ENCODE measurements at regions not wholly inside any gene's neighbourhood (a gene's known extent, or its start where the extent isn't known, plus 50 kb on each side); places are given as distances from the start of the nearest gene placed in this dataset.

GRCh38 chr3:104520228-104520655 lies 846.5 kb upstream of the ALCAM start:
- BruUV-seq (replicated peaks) = no TSS peak
- ChIA-PET CTCF (no interaction called here), POLR2A (no interaction called here)
- in situ Hi-C loops (cut with HindIII; ENCODE audit: low pct_unique_long_range_greater_than_20kb, low sequenced_read_pairs) = no loop called here
- no peak for ATAC-seq
- H3K27me3 ChIP-seq (ENCODE audit: control insufficient read depth, insufficient read depth, low read length) = no peaks in the 10 kb centered on the region
- TF ChIP-seq POLR2AphosphoS5 (IDR thresholded peaks at IDR 0.05; ENCODE audit: low read depth, low read length) = no peak
- H3K4me3 ChIP-seq (ENCODE audit: low read depth in 2 of 2, low read length in 2 of 2) = no peak overlapping the region
- no peaks in the 10 kb centered on the region for H3K9me3 ChIP-seq (ENCODE audit: control insufficient read depth, insufficient read depth, low read depth, low read length)
- intact Hi-C loops (cut with micrococcal nuclease; ENCODE audit: unreplicated experiment) = no loop called here
- no peaks in the 10 kb centered on the region for H3K36me3 ChIP-seq (ENCODE audit: control insufficient read depth, insufficient read depth, low read length)
- H3K27ac ChIP-seq (ENCODE audit: low read length) = no peak overlapping the region
- H3K4me1 ChIP-seq (ENCODE audit: control insufficient read depth, insufficient read depth, low read length) = no peaks in the 10 kb centered on the region
- no peak for DNase-seq (ENCODE audit: low read depth, low spot score)

- CTCF ChIA-PET = interaction anchor here (0.6 kb wide), 1 partner anchor 320 kb away, joined by 3 read pairs; no protein-coding TSS in a partner anchor
- H3K27ac ChIP-seq (ENCODE audit: low read length) = no peak overlapping the region
- H3K4me3 ChIP-seq (ENCODE audit: low read depth in 2 of 2, low read length in 2 of 2) = no peak overlapping the region
- in situ Hi-C loops (cut with HindIII; ENCODE audit: low pct_unique_long_range_greater_than_20kb, low sequenced_read_pairs) = no loop called here
- H3K27me3 ChIP-seq (ENCODE audit: control insufficient read depth, insufficient read depth, low read length) = no peaks in the 10 kb centered on the region
- H3K4me1 ChIP-seq (ENCODE audit: control insufficient read depth, insufficient read depth, low read length) = no peaks in the 10 kb centered on the region
- BruUV-seq (replicated peaks) = no TSS peak
- intact Hi-C loops (cut with micrococcal nuclease; ENCODE audit: unreplicated experiment) = no loop called here
- TF ChIP-seq CTCF (IDR thresholded peaks at IDR 0.05) = no peak
- TF ChIP-seq TCF7L2 (IDR thresholded peaks at IDR 0.05; ENCODE audit: low read depth, low read length) = no peak
- TF ChIP-seq SIN3A (IDR thresholded peaks at IDR 0.05; ENCODE audit: borderline replicate concordance, insufficient read depth, low read depth, low read length) = no peak
- no peak for TF ChIP-seq REST (IDR thresholded peaks at IDR 0.05; ENCODE audit: insufficient read depth in 1 of 2, low read depth in 2 of 2, low read length in 1 of 2)
- TF ChIP-seq POLR2AphosphoS5 (IDR thresholded peaks at IDR 0.05; ENCODE audit: low read depth, low read length) = no peak
- H3K9me3 ChIP-seq (ENCODE audit: control insufficient read depth, insufficient read depth, low read depth, low read length) = no peaks in the 10 kb centered on the region
- POLR2A ChIA-PET = no interaction called here
- DNase-seq (ENCODE audit: low read depth, low spot score) (no peak), ATAC-seq (no peak)
- no peaks in the 10 kb centered on the region for H3K36me3 ChIP-seq (ENCODE audit: control insufficient read depth, insufficient read depth, low read length)
Observed at GRCh38 chr3:104521606-104522336, 844.9 kb upstream of the ALCAM start.

GRCh38 chr3:104523136-104523535 lies 843.6 kb upstream of the ALCAM start:
- Histone ChIP-seq H3K27me3 (ENCODE audit: control insufficient read depth, insufficient read depth, low read length) (no peaks in the 10 kb centered on the region), H3K36me3 (ENCODE audit: control insufficient read depth, insufficient read depth, low read length) (no peaks in the 10 kb centered on the region), H3K27ac (ENCODE audit: low read length) (no peak overlapping the region), H3K4me1 (ENCODE audit: control insufficient read depth, insufficient read depth, low read length) (no peaks in the 10 kb centered on the region), H3K9me3 (ENCODE audit: control insufficient read depth, insufficient read depth, low read depth, low read length) (no peaks in the 10 kb centered on the region), H3K4me3 (ENCODE audit: low read depth in 2 of 2, low read length in 2 of 2) (no peak overlapping the region)
- DNase-seq (ENCODE audit: low read depth, low spot score) = no peak
- CTCF ChIA-PET = no interaction called here
- TF ChIP-seq TCF7L2 (IDR thresholded peaks at IDR 0.05; ENCODE audit: low read depth, low read length) (no peak), POLR2AphosphoS5 (IDR thresholded peaks at IDR 0.05; ENCODE audit: low read depth, low read length) (no peak), SIN3A (IDR thresholded peaks at IDR 0.05; ENCODE audit: borderline replicate concordance, insufficient read depth, low read depth, low read length) (no peak), CTCF (IDR thresholded peaks at IDR 0.05) (no peak)
- ATAC-seq = no peak
- intact Hi-C loops (cut with micrococcal nuclease; ENCODE audit: unreplicated experiment) = no loop called here
- in situ Hi-C loops (cut with HindIII; ENCODE audit: low pct_unique_long_range_greater_than_20kb, low sequenced_read_pairs) = no loop called here
- POLR2A ChIA-PET = no interaction called here
- BruUV-seq (replicated peaks) = no TSS peak
